HL-60 (cell line): ENCODE measurements at regions not wholly inside any gene's neighbourhood (a gene's known extent, or its start where the extent isn't known, plus 50 kb on each side); places are given as distances from the start of the nearest gene placed in this dataset.

Source experiments
- CTCF ChIP-seq: IDR thresholded peaks from one replicate; pipeline ENCODE4 v1.5.1; 2011; ENCODE audit warnings: low read length, control low read depth, inconsistent platforms; ENCODE audit not compliant: insufficient read depth
- POLR2AphosphoS5 ChIP-seq: IDR thresholded peaks from 2 replicates; pipeline ENCODE4 v1.6.1; 2012; ENCODE audit warnings: low read depth
- REST ChIP-seq: IDR thresholded peaks from 2 replicates; pipeline ENCODE4 v1.6.1; 2012; ENCODE audit warnings: low read depth; ENCODE audit not compliant: insufficient replicate concordance
- SPI1 ChIP-seq: IDR thresholded peaks from 2 replicates; pipeline ENCODE4 v1.6.1; 2012; ENCODE audit warnings: low read depth, mild to moderate bottlenecking, borderline replicate concordance

GRCh38 chr20:20894280-20894679 lies 181.8 kb upstream of the RALGAPA2 start:
- TF ChIP-seq CTCF (no peak), POLR2AphosphoS5 (no peak), SPI1 (no peak), REST (no peak)
